B cell (primary cell): ENCODE measurements at regions not wholly inside any gene's neighbourhood (a gene's known extent, or its start where the extent isn't known, plus 50 kb on each side); places are given as distances from the start of the nearest gene placed in this dataset.
"Not testable (repeated sequence)": the region's sequence is repeated elsewhere in the genome, so short reads cannot be mapped to it uniquely, and the experiment has no call there.

ENCODE experiments used
- EZH2 ChIP-seq: IDR thresholded peaks from 2 replicates; pipeline ENCODE4 v1.6.1; 2012; ENCODE audit warnings: borderline replicate concordance, low read depth, mild to moderate bottlenecking, moderate library complexity, low read length; ENCODE audit not compliant: insufficient read depth, poor library complexity, severe bottlenecking
- TF ChIP-seq, protein P1 (sequence below): fragments of 200-600 bp; IDR thresholded peaks from one replicate; pipeline ENCODE4 v1.8.0; 2022; ENCODE audit warnings: antibody characterized with exemption, mild to moderate bottlenecking

DNA sequence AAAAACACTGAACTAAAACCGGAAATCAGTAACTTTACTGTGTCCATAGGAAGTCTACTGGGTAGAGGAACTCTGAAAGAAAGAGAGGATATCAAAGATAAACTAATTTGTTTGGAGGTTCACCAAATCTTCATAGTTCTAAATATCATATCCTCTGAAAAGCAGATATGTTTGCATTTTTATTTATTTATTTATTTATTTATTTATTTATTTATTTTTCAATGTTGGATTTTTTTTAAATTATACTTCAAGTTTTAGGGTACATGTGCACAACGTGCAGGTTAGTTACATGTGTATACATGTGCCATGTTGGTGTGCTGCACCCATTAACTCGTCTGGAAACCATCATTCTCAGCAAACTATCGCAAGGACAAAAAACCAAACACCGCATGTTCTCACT lies 813.7 kb downstream of the EPHA4 start:
- TF ChIP-seq EZH2 = not testable (repeated sequence)
- TF ChIP-seq, protein P1, sequence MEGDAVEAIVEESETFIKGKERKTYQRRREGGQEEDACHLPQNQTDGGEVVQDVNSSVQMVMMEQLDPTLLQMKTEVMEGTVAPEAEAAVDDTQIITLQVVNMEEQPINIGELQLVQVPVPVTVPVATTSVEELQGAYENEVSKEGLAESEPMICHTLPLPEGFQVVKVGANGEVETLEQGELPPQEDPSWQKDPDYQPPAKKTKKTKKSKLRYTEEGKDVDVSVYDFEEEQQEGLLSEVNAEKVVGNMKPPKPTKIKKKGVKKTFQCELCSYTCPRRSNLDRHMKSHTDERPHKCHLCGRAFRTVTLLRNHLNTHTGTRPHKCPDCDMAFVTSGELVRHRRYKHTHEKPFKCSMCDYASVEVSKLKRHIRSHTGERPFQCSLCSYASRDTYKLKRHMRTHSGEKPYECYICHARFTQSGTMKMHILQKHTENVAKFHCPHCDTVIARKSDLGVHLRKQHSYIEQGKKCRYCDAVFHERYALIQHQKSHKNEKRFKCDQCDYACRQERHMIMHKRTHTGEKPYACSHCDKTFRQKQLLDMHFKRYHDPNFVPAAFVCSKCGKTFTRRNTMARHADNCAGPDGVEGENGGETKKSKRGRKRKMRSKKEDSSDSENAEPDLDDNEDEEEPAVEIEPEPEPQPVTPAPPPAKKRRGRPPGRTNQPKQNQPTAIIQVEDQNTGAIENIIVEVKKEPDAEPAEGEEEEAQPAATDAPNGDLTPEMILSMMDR = not testable (repeated sequence)
